Esophagus muscularis mucosa (tissue), 3 donors: ENCODE measurements at regions not wholly inside any gene's neighbourhood (a gene's known extent, or its start where the extent isn't known, plus 50 kb on each side); places are given as distances from the start of the nearest gene placed in this dataset.

Experiments used
- POLR2A ChIP-seq: fragments of 450-650 bp; IDR thresholded peaks from one replicate; pipeline ENCODE4 v1.6.1; 2017; ENCODE audit warnings: antibody characterized with exemption, moderate library complexity, mild to moderate bottlenecking, low read depth
- POLR2AphosphoS5 ChIP-seq, 2 donors: sonication (generic); formaldehyde crosslinking; IDR thresholded peaks; one replicate each; pipeline ENCODE4 v1.6.1; 2017; ENCODE audit warnings: antibody characterized with exemption in 2 of 2
- TF ChIP-seq, protein P1 (sequence below), 3 experiments: fragments of 200-600 bp in 2 of 3; fragments of 450-650 bp in 1 of 3; sonication (generic) in 2 of 3; IDR thresholded peaks; one replicate each; pipeline ENCODE4 v1.5.1; 2017 to 2019; ENCODE audit warnings: antibody characterized with exemption in 3 of 3, mild to moderate bottlenecking in 2 of 3, moderate library complexity in 1 of 3

GRCh38 chr6:145235207-145235606 is 500.1 kb downstream of the EPM2A start:
- TF ChIP-seq, protein P1, sequence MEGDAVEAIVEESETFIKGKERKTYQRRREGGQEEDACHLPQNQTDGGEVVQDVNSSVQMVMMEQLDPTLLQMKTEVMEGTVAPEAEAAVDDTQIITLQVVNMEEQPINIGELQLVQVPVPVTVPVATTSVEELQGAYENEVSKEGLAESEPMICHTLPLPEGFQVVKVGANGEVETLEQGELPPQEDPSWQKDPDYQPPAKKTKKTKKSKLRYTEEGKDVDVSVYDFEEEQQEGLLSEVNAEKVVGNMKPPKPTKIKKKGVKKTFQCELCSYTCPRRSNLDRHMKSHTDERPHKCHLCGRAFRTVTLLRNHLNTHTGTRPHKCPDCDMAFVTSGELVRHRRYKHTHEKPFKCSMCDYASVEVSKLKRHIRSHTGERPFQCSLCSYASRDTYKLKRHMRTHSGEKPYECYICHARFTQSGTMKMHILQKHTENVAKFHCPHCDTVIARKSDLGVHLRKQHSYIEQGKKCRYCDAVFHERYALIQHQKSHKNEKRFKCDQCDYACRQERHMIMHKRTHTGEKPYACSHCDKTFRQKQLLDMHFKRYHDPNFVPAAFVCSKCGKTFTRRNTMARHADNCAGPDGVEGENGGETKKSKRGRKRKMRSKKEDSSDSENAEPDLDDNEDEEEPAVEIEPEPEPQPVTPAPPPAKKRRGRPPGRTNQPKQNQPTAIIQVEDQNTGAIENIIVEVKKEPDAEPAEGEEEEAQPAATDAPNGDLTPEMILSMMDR (IDR thresholded peaks at IDR 0.05), result no peak
- TF ChIP-seq POLR2A (no peak), POLR2AphosphoS5 (IDR thresholded peaks at IDR 0.05) (no peak)
